Dedifferentiated amniotic fluid mesenchymal stem cell (primary cell): ENCODE measurements at regions not wholly inside any gene's neighbourhood (a gene's known extent, or its start where the extent isn't known, plus 50 kb on each side); places are given as distances from the start of the nearest gene placed in this dataset.

Source experiments
- DNase-seq: peaks from one replicate; pipeline ENCODE4 v3.0.0-alpha.2; 2016; ENCODE audit errors: extremely low spot score

DNA sequence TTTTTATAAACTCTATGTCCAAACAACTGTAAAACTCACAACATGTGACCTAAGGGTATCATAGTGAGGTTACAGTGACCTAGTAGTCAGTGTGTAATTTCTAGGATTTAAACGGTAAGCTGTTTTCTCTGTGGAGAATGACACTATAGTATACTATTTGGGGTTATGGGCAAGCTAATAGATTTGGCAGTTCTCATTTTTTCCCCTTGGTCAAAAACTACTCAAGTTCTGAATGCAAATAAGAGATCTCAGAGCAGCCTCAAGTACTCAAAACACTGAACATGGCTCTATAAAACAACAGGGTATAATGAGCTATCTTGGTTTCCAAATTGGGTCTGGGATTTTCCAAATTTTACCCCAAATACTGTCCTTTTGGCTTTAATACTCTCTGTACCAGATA lies 88.5 kb upstream of the HMCN1 start:
- DNase-seq = no peak

- DNase-seq = no peak
Observed at GRCh38 chr1:185645162-185645640, 89.0 kb upstream of the HMCN1 start.

- no peak for DNase-seq
Observed at GRCh38 chr1:185644531-185644930, 89.7 kb upstream of the HMCN1 start.

GRCh38 chr1:185636848-185637247 lies 97.3 kb upstream of the HMCN1 start:
- DNase-seq = no peak

- DNase-seq = no peak
Observed at GRCh38 chr1:185634704-185635103, 99.5 kb upstream of the HMCN1 start.

DNA sequence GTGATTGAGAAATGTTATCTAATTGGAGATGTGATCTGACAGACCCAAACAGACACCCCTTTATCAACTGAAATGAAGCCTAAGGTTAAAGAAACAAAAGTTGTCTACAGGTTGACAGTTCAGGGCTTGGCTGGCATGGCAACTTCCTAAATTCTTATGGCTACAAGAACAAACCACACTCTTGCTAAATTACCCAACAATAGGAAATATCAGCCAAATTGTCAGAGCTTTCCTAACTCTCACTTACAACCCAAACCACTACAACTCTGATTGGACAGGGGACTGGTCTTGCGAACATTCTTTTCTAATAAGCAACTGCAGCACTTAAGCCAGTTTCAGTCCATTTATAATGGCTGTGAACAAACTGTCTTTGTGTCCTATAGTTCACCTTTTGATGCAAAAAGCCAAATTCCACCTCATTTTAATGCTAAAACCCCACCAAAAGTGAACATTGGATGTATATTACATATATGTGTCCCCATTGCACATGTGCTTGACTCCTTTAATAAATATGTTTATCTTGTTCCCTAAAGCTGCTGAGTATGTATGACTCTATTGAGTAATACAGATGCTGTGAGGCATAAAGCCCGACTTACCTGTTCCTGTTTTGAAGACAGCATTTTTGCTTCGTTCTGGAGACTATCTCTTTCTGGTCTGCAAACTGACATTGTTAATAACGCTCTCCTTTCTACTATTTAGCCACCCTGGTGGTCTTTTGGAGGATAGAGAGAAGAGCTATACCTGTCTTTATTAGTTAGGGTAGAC lies 101.3 kb upstream of the HMCN1 start:
- no peak for DNase-seq

GRCh38 chr1:185631843-185632242 lies 102.3 kb upstream of the HMCN1 start:
- DNase-seq = no peak

GRCh38 chr1:185627761-185628501 lies 106.3 kb upstream of the HMCN1 start:
- DNase-seq = no peak

DNA sequence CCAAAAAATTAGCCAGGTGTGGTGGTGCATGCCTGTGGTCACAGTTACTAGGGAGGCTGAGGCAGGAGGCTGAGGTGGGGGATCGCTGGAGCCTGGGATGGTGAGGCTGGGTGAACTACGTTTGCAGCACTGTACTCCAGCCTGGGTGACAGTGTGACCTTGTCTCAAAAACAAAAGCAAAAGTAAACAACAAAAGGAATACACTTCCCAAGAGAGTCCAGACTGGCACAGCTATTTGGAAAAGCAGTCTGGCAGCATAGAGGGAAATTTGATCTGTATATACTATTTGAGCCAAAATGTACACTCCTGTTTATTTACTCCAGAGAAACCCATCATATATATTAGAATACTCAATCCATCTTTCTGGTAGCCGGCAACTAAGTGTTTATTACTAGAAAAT lies 107.0 kb upstream of the HMCN1 start:
- DNase-seq = no peak

GRCh38 chr1:185626344-185626743 lies 107.8 kb upstream of the HMCN1 start:
- DNase-seq = no peak

DNA sequence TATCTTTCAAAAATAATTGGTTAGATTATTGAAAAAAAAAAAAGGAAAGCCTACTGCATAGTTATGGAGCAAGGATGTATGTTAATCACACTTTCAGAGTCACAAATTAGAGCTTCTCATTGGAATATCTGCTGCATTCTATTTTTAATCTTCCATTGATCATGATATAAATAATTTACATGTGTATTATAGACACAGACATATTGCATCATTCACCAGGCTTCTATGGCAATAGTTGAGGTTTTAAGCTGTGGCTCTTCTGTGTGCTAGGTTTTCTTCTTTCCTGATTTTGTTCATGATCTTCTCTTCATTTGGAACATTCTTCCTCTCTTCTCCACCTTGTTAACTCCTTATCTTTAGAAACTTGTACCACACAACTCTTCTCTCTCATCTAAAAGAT lies 123.2 kb upstream of the HMCN1 start:
- no peak for DNase-seq

GRCh38 chr1:185608177-185608576 lies 126.0 kb upstream of the HMCN1 start:
- DNase-seq = no peak

- no peak for DNase-seq
Observed at GRCh38 chr1:185603158-185603557, 131.0 kb upstream of the HMCN1 start.

DNA sequence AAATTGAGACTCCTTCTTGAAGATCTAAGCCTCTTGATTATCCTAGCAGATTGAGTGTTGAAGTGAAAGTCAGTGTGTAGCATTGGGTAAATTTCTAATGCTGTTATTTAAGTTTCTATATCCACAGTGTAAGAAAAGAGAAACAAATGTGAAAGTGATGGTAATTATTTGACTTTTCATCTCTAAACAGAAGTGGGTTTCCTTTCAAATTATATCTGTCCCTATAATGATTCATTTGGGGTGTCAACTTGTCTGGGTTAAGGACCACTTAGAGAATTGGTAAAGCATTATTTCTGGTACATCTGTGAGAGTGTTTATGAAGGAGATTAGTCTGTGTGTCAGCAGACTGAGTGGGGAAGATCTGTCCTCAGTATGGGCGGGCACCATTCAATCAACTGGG lies 133.0 kb upstream of the HMCN1 start:
- DNase-seq = no peak

- DNase-seq = no peak
Observed at GRCh38 chr1:185600641-185601040, 133.6 kb upstream of the HMCN1 start.

GRCh38 chr1:185598332-185598731 lies 135.9 kb upstream of the HMCN1 start:
- no peak for DNase-seq

DNA sequence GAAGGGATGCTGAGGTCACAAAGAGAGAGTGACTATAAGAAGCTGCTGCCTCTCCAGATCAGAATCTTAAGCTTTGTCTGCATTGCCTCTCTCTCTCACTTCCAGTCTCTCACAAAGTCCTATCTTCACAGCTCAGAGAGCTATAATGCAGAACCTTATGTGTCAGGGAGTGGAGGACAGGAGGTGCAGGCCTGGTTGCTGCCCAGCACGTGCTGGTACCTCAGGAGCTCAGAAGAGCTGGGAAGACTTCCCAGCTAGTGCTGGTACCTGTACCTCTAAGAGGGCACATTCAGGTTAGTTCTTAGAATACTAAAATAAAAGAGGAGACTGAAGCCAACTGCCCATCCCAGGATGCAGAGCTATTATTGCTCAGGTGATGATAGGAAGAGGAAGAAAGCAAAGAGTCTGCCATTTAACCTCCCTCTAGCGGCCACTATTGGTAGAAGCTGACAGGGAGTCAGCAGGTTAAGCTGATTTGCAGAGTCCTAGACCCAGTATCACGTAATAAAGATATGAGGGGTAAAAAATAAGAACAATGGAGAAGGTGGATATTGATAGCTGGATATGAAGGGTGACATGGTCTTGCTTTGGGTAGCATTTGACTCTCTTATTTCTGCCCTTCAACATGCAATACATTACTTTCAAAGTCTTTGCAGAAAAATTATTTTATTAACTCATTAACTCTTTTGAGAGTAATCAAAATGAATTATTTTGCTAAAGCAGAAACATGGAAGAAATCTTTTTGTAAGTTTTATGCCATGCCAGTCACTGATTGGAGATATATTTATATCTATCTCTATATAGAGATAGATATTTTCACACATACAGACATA lies 138.1 kb upstream of the HMCN1 start:
- DNase-seq = no peak

DNA sequence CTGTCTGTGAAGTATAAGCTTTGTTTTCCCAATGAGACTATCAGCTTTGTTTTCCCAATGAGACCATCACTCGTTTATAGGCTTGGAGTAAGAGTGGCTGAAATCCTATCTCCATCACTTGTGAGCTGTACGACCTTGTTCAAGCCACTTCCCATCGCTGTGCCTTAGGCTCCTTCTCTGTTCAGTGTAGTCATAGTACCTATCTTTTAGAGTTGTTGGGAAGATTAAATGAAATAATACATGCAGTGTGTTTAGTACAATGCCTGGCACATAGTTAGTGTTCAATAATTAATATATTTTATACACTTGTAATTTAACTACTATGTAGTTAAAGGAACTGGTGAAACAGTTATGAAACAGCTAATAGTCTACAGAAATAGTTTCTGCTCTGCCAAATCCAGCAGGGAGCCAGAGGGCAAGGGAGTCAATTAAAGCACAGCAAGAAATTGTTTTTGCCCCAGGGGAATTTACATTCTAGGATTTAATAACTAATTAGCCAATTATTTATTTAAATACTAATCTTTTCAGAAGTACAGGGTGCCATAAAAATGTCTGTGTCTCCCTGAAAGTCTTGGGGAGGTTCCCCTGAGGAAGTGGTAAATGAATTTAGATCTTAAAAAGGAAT lies 139.3 kb upstream of the HMCN1 start:
- DNase-seq = no peak

DNA sequence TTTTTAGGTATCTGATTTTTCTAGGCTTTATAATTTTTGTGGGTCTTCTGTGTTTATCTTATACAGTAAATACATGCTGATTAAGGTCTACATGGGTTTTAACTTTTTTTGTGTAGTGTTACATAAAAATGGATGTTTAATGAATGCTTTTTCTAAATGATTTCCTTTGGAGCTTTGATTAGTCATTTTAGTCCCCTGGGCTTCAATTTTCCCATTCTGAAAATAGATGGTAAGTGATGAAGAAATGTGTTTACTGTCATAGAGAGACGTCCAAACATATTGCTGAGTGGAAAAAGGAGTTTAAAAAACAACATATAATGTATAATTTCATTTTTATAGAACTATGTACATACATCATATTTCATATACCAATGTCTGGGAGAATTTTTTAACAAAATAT lies 140.9 kb upstream of the HMCN1 start:
- no peak for DNase-seq

DNA sequence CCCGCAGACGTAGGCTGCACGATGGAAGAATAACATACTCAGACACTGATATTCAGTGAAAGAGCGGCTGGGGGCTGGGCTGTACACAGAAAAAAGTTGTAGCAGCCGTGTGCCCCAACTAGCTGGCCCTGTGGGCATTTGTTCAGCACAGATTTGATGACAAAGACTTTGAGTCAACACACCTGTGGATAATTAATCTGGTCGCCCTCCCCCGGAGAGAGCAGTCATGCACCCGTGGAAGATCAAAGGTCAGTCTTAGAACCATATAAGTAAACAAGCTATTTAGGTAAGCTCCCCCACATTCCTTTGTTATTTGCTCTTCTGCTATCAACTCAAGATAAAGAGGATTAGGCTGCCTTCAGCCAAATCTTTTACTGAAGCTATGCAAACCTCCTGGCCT lies 148.4 kb upstream of the HMCN1 start:
- DNase-seq = no peak

DNA sequence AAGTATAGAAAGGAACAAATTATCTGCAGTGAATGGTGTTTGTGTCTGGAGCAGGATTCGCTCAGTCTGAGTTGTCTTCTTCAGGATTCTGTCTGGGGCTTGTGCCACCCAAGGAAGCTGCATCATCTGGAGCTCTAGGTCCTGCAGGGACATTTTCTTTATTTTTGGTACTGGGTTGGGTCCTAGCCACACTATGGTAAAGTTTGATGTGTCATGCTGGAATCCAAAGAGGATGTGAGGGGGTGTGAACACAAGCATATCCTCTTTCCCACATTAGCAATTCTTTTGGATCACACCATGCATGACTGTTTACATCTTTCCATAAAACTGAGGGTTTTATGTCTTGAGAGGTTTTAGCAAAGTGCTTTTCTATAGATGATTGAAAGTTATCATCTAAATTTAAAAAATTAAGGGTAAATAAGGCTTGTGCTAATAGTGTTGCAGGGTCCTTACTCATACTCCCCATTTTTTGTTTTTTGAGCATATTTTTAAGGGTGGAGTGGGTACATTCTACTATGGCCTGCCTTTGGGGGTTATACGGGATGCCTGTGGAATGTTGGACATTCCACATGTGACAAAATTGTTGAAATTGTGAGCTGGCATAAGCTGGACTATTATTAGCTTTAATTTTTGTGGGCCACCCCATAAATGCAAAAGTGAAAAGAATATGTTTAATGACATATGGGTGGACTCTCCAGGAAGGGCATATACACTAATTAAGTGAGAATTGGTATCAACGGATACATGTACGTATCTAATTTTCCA lies 152.0 kb upstream of the HMCN1 start:
- no peak for DNase-seq
